ENCODE measurements at regions not wholly inside any gene's neighbourhood (a gene's known extent, or its start where the extent isn't known, plus 50 kb on each side); places are given as distances from the start of the nearest gene placed in this dataset.

- Histone ChIP-seq H3K36me3 (ENCODE audit: control insufficient read depth, insufficient read depth, low read length) (no peaks in the 10 kb centered on the region), H3K9me3 (replicated peaks; ENCODE audit: control insufficient read depth, low read depth, low read length) (no peaks in the 10 kb centered on the region), H3K27ac (ENCODE audit: low read length) (no peak overlapping the region), H3K27me3 (ENCODE audit: control insufficient read depth, insufficient read depth, low read length) (no peaks in the 10 kb centered on the region), H3K4me3 (ENCODE audit: low read length) (no peak overlapping the region), H3K4me1 (ENCODE audit: control insufficient read depth, insufficient read depth, low read length) (peaks cover 4% of the 10 kb centered on the region)
- 18% methylated on average over 3 of the region's 4 CpGs for WGBS (ENCODE audit: insufficient coverage)
- peak; percentile 84 for DNase-seq
These were observed 994.1 kb downstream of the KCNMA1 start for GRCh38 chr10:76643511-76643911.

- DNase-seq = no peak
- H3K27ac ChIP-seq (ENCODE audit: low read length) = no peak overlapping the region
- H3K36me3 ChIP-seq (ENCODE audit: control insufficient read depth, insufficient read depth, low read length) = no peaks in the 10 kb centered on the region
- no CpG with 5 or more reads among the region's 1 CpG for WGBS (ENCODE audit: insufficient coverage)
- no peaks in the 10 kb centered on the region for H3K9me3 ChIP-seq (replicated peaks; ENCODE audit: control insufficient read depth, low read depth, low read length)
- peaks cover 4% of the 10 kb centered on the region for H3K4me1 ChIP-seq (ENCODE audit: control insufficient read depth, insufficient read depth, low read length)
- no peak overlapping the region for H3K4me3 ChIP-seq (ENCODE audit: low read length)
- H3K27me3 ChIP-seq (ENCODE audit: control insufficient read depth, insufficient read depth, low read length) = no peaks in the 10 kb centered on the region
These were observed 995.2 kb downstream of the KCNMA1 start for GRCh38 chr10:76642358-76642757.

GRCh38 chr10:76641215-76641614 lies 996.4 kb downstream of the KCNMA1 start:
- no peaks in the 10 kb centered on the region for H3K36me3 ChIP-seq (ENCODE audit: control insufficient read depth, insufficient read depth, low read length)
- DNase-seq = no peak
- peaks cover 4% of the 10 kb centered on the region for H3K4me1 ChIP-seq (ENCODE audit: control insufficient read depth, insufficient read depth, low read length)
- H3K9me3 ChIP-seq (replicated peaks; ENCODE audit: control insufficient read depth, low read depth, low read length) = no peaks in the 10 kb centered on the region
- H3K4me3 ChIP-seq (ENCODE audit: low read length) = no peak overlapping the region
- no peak overlapping the region for H3K27ac ChIP-seq (ENCODE audit: low read length)
- H3K27me3 ChIP-seq (ENCODE audit: control insufficient read depth, insufficient read depth, low read length) = no peaks in the 10 kb centered on the region

GRCh38 chr10:76640806-76641205 lies 996.8 kb downstream of the KCNMA1 start:
- H3K9me3 ChIP-seq (replicated peaks; ENCODE audit: control insufficient read depth, low read depth, low read length) = no peaks in the 10 kb centered on the region
- H3K4me1 ChIP-seq (ENCODE audit: control insufficient read depth, insufficient read depth, low read length) = peaks cover 4% of the 10 kb centered on the region

GRCh38 chr10:76632767-76633051 lies 1004.9 kb downstream of the KCNMA1 start:
- Histone ChIP-seq H3K27ac (ENCODE audit: low read length) (no peak overlapping the region), H3K36me3 (ENCODE audit: control insufficient read depth, insufficient read depth, low read length) (no peaks in the 10 kb centered on the region), H3K9me3 (replicated peaks; ENCODE audit: control insufficient read depth, low read depth, low read length) (no peaks in the 10 kb centered on the region), H3K27me3 (ENCODE audit: control insufficient read depth, insufficient read depth, low read length) (no peaks in the 10 kb centered on the region), H3K4me1 (ENCODE audit: control insufficient read depth, insufficient read depth, low read length) (peaks cover 9% of the 10 kb centered on the region), H3K4me3 (ENCODE audit: low read length) (no peak overlapping the region)
- no CpG with 5 or more reads among the region's 1 CpG for WGBS (ENCODE audit: insufficient coverage)
- DNase-seq = no peak

More at GRCh38 chr10:76640806-76641205, 996.8 kb downstream of the KCNMA1 start:
- WGBS (ENCODE audit: insufficient coverage) = no CpG with 5 or more reads among the region's 5 CpGs
- peak; percentile 40 for DNase-seq
- H3K27ac ChIP-seq (ENCODE audit: low read length) = no peak overlapping the region
- no peaks in the 10 kb centered on the region for H3K27me3 ChIP-seq (ENCODE audit: control insufficient read depth, insufficient read depth, low read length)
- H3K36me3 ChIP-seq (ENCODE audit: control insufficient read depth, insufficient read depth, low read length) = no peaks in the 10 kb centered on the region
- no peak overlapping the region for H3K4me3 ChIP-seq (ENCODE audit: low read length)

GRCh38 chr10:76631884-76632766 lies 1005.5 kb downstream of the KCNMA1 start:
- H3K4me3 ChIP-seq (ENCODE audit: low read length) = no peak overlapping the region
- WGBS (ENCODE audit: insufficient coverage) = 0% methylated on average over 2 of the region's 16 CpGs
- no peak overlapping the region for H3K27ac ChIP-seq (ENCODE audit: low read length)
- no peaks in the 10 kb centered on the region for H3K36me3 ChIP-seq (ENCODE audit: control insufficient read depth, insufficient read depth, low read length)
- H3K4me1 ChIP-seq (ENCODE audit: control insufficient read depth, insufficient read depth, low read length) = peaks cover 9% of the 10 kb centered on the region
- DNase-seq = peak; percentile 43
- no peaks in the 10 kb centered on the region for H3K9me3 ChIP-seq (replicated peaks; ENCODE audit: control insufficient read depth, low read depth, low read length)
- H3K27me3 ChIP-seq (ENCODE audit: control insufficient read depth, insufficient read depth, low read length) = no peaks in the 10 kb centered on the region

GRCh38 chr10:76631036-76631670 lies 1006.5 kb downstream of the KCNMA1 start:
- no peaks in the 10 kb centered on the region for H3K27me3 ChIP-seq (ENCODE audit: control insufficient read depth, insufficient read depth, low read length)
- H3K4me3 ChIP-seq (ENCODE audit: low read length) = no peak overlapping the region
- no peaks in the 10 kb centered on the region for H3K9me3 ChIP-seq (replicated peaks; ENCODE audit: control insufficient read depth, low read depth, low read length)
- WGBS (ENCODE audit: insufficient coverage) = 88% methylated on average over 5 of the region's 5 CpGs
- no peaks in the 10 kb centered on the region for H3K36me3 ChIP-seq (ENCODE audit: control insufficient read depth, insufficient read depth, low read length)
- H3K4me1 ChIP-seq (ENCODE audit: control insufficient read depth, insufficient read depth, low read length) = peaks cover 14% of the 10 kb centered on the region
- DNase-seq = no peak
- no peak overlapping the region for H3K27ac ChIP-seq (ENCODE audit: low read length)

GRCh38 chr10:76628801-76629200 lies 1008.8 kb downstream of the KCNMA1 start:
- Histone ChIP-seq H3K4me1 (ENCODE audit: control insufficient read depth, insufficient read depth, low read length) (peaks cover 11% of the 10 kb centered on the region), H3K4me3 (ENCODE audit: low read length) (no peak overlapping the region), H3K9me3 (replicated peaks; ENCODE audit: control insufficient read depth, low read depth, low read length) (no peaks in the 10 kb centered on the region), H3K36me3 (ENCODE audit: control insufficient read depth, insufficient read depth, low read length) (no peaks in the 10 kb centered on the region), H3K27ac (ENCODE audit: low read length) (no peak overlapping the region), H3K27me3 (ENCODE audit: control insufficient read depth, insufficient read depth, low read length) (no peaks in the 10 kb centered on the region)
- no CpG with 5 or more reads among the region's 1 CpG for WGBS (ENCODE audit: insufficient coverage)
- no peak for DNase-seq

- Histone ChIP-seq H3K36me3 (ENCODE audit: control insufficient read depth, insufficient read depth, low read length) (no peaks in the 10 kb centered on the region), H3K9me3 (replicated peaks; ENCODE audit: control insufficient read depth, low read depth, low read length) (no peaks in the 10 kb centered on the region), H3K4me1 (ENCODE audit: control insufficient read depth, insufficient read depth, low read length) (peaks cover 4% of the 10 kb centered on the region), H3K27me3 (ENCODE audit: control insufficient read depth, insufficient read depth, low read length) (no peaks in the 10 kb centered on the region), H3K4me3 (ENCODE audit: low read length) (no peak overlapping the region), H3K27ac (ENCODE audit: low read length) (no peak overlapping the region)
- 25% methylated on average over 2 of the region's 2 CpGs for WGBS (ENCODE audit: insufficient coverage)
- DNase-seq = peak; percentile 73
These were observed 1011.2 kb downstream of the KCNMA1 start for GRCh38 chr10:76626386-76626785.

GRCh38 chr10:76624470-76624869 lies 1013.1 kb downstream of the KCNMA1 start:
- Histone ChIP-seq H3K4me3 (ENCODE audit: low read length) (no peak overlapping the region), H3K27me3 (ENCODE audit: control insufficient read depth, insufficient read depth, low read length) (no peaks in the 10 kb centered on the region), H3K9me3 (replicated peaks; ENCODE audit: control insufficient read depth, low read depth, low read length) (no peaks in the 10 kb centered on the region), H3K4me1 (ENCODE audit: control insufficient read depth, insufficient read depth, low read length) (peaks cover 4% of the 10 kb centered on the region), H3K36me3 (ENCODE audit: control insufficient read depth, insufficient read depth, low read length) (no peaks in the 10 kb centered on the region), H3K27ac (ENCODE audit: low read length) (no peak overlapping the region)
- DNase-seq = no peak
- 85% methylated on average over 4 of the region's 6 CpGs for WGBS (ENCODE audit: insufficient coverage)
